ENCODE measurements at regions not wholly inside any gene's neighbourhood (a gene's known extent, or its start where the extent isn't known, plus 50 kb on each side); places are given as distances from the start of the nearest gene placed in this dataset.

- no peak for TF ChIP-seq EP300 (IDR thresholded peaks at IDR 0.05; ENCODE audit: low read depth)
- no peak for TF ChIP-seq CTCF (IDR thresholded peaks at IDR 0.05)
- TF ChIP-seq POLR2A (IDR thresholded peaks at IDR 0.05), result no peak
- no peak for TF ChIP-seq POLR2AphosphoS5 (IDR thresholded peaks at IDR 0.05)
- H3K27me3 ChIP-seq, result no peaks in the 10 kb centered on the region
- 78 to 83% methylated on average over 1 of the region's 1 CpG for WGBS, 2 donors (ENCODE audit: low coverage in 1 of 2)
- in situ Hi-C loops (cut with MboI; ENCODE audit: low pct_ligation_motif_present in 1 of 4, low pct_unique_long_range_greater_than_20kb in 1 of 4, low sequenced_read_pairs in 3 of 4), result loop anchor here (5.0 to 10.0 kb wide), 5 partner anchors 108 to 268 kb away; no protein-coding TSS in a partner anchor
- H3K4me3 ChIP-seq, result no peak overlapping the region
- H3K27ac ChIP-seq, result no peak overlapping the region
- no peaks in the 10 kb centered on the region for H3K9me3 ChIP-seq
- no peaks in the 10 kb centered on the region for H3K36me3 ChIP-seq
- H3K4me1 ChIP-seq, result peaks cover 19 to 54% (median 42%) of the 10 kb centered on the region in 4 donors
- intact Hi-C loops (cut with DNase I; ENCODE audit: low total_unique reads), result loop anchor here (5.0 kb wide), 1 partner anchor 110 kb away; no protein-coding TSS in a partner anchor
- DNase-seq, result no peak
Observed at GRCh38 chr2:64862623-64863022, 126.6 kb upstream of the SLC1A4 start.

GRCh38 chr2:64863097-64863820 lies 125.9 kb upstream of the SLC1A4 start:
- Histone ChIP-seq H3K9me3 (no peaks in the 10 kb centered on the region), H3K36me3 (no peaks in the 10 kb centered on the region), H3K27ac (no peak overlapping the region), H3K4me1 (peaks cover 13 to 48% (median 36%) of the 10 kb centered on the region in 4 donors), H3K27me3 (no peaks in the 10 kb centered on the region), H3K4me3 (no peak overlapping the region)
- TF ChIP-seq CTCF (IDR thresholded peaks at IDR 0.05), result no peak
- no peak for TF ChIP-seq EP300 (IDR thresholded peaks at IDR 0.05; ENCODE audit: low read depth)
- no peak for TF ChIP-seq POLR2AphosphoS5 (IDR thresholded peaks at IDR 0.05)
- TF ChIP-seq POLR2A (IDR thresholded peaks at IDR 0.05), result no peak
- intact Hi-C loops (cut with DNase I; ENCODE audit: low total_unique reads), result loop anchor here (5.0 kb wide), 1 partner anchor 111 kb away; no protein-coding TSS in a partner anchor
- no peak for DNase-seq
- in situ Hi-C loops (cut with MboI; ENCODE audit: low pct_ligation_motif_present in 1 of 4, low pct_unique_long_range_greater_than_20kb in 1 of 4, low sequenced_read_pairs in 3 of 4), result loop anchor here (5.0 to 10.0 kb wide), 5 partner anchors 108 to 268 kb away; no protein-coding TSS in a partner anchor
- 77 to 90% methylated on average over 3 to 4 of the region's 4 CpGs for WGBS, 2 donors (ENCODE audit: low coverage in 1 of 2)

- Histone ChIP-seq H3K4me3 (peak overlapping the region; percentile 28 to 72 (median 58)), H3K36me3 (no peaks in the 10 kb centered on the region), H3K9me3 (no peaks in the 10 kb centered on the region), H3K27me3 (no peaks in the 10 kb centered on the region), H3K4me1 (peaks cover 2 to 28% (median 16%) of the 10 kb centered on the region in 4 donors), H3K27ac (peak overlapping the region; percentile 82 to 90 (median 85))
- in situ Hi-C loops (cut with MboI; ENCODE audit: low pct_ligation_motif_present in 1 of 4, low pct_unique_long_range_greater_than_20kb in 1 of 4, low sequenced_read_pairs in 3 of 4) (loop anchor here (10.0 kb wide), 4 partner anchors 110 to 270 kb away; no protein-coding TSS in a partner anchor), intact Hi-C loops (cut with DNase I; ENCODE audit: low total_unique reads) (loop anchor here (2.0 to 5.0 kb wide), 2 partner anchors 212 to 258 kb away; partner anchors contain the start of gene SERTAD2)
- WGBS, 2 donors (ENCODE audit: low coverage in 1 of 2), result 2% methylated on average over 39 of the region's 67 CpGs; no CpG with 5 or more reads in 1 of the 2 donors
- peak; percentile 75 for DNase-seq
- TF ChIP-seq CTCF (IDR thresholded peaks at IDR 0.05), result peak in 4 of 5 experiments; percentile 50 to 85 (median 73)
- peak in 1 of 3 donors; percentile 11 for TF ChIP-seq POLR2AphosphoS5 (IDR thresholded peaks at IDR 0.05)
- no peak for TF ChIP-seq POLR2A (IDR thresholded peaks at IDR 0.05)
Observed at GRCh38 chr2:64865073-64865830, 123.9 kb upstream of the SLC1A4 start.

All from transverse colon (tissue), 4 donors.